HG03025 (cell line): ENCODE measurements at regions not wholly inside any gene's neighbourhood (a gene's known extent, or its start where the extent isn't known, plus 50 kb on each side); places are given as distances from the start of the nearest gene placed in this dataset.

Source experiments
- ATAC-seq: cut with Tn5 transposase; IDR thresholded peaks from one replicate; pipeline ENCODE4 v1.9.1; 2021; ENCODE audit warnings: mild to moderate bottlenecking, moderate library complexity; ENCODE audit not compliant: unreplicated experiment, low FRiP score

DNA sequence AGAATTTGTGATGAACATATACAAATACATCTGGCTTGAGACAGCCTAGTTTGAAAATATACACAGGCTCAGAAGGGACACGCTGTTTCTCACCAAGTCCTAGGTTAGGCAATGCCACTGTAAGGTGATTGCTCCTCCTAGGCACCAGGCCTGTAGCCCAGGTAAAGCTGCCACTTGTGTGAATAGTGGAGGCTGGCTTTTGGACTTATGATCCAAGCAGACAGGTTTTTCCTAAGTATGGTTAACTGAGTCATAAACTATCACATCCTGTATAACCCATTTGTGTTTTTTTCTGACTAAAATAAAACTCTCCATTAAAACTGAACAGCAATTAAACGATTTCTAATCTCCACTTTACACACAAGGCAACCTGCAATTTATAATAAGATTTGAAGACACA, 81.0 kb downstream of the SEMA4F start:
- ATAC-seq = no peak

DNA sequence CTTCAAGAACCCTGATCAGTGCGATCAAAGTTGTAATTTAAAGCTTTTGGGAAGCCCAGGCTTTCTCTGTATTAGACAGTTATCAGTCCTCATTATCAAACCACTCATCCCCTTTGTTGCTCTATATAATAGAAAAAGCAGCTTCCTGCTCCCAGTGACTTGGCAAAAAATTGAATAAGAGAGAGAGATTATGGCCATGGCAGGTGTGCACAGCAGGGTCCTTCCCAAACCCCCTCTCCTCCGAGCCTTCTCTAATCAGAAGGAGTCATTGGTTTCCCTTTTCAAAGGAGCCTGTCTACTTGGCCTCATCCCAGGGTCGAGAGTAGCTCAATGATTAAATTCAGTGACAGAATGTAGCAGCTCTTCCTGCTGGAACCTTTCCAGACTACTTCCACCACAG, 81.5 kb downstream of the SEMA4F start:
- ATAC-seq = no peak

DNA sequence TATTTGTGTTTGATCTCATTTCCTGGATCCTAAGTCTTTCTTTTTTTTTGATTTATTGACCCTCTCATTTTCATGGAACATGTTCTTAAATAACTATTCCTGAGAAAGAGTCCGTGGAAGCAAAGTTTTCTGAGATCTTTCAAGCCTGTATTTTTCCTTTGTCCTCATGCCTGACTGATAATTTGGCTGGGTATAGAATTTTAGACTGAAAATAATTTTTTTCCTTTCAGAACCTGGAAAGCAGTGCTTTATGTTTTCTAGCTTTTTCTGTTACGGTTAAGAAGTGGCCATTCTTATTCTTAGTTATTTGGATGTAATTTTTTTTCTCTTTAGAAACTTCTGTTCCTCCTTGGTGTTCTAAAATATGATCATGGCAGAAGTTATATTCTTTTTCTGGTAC, 82.5 kb downstream of the SEMA4F start:
- ATAC-seq = no peak

DNA sequence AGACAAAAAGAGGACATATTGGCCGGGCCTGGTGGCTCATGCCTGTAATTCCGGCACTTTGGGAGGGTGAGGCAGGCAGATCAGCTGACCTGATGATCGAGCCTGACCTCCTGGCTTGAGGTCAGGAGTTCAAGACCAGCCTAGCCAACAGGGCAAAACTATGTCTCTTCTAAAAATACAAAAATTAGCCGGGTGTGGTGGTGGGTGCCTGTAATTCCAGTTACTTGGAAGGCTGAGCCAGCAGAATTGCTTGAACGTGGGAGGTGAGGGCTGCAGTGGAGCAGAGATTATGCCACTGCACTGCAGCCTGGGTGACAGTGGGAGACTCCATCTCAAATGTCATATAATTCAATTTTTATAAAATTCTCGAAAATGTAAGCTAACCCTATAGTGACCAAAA, 84.5 kb downstream of the SEMA4F start:
- no peak for ATAC-seq

DNA sequence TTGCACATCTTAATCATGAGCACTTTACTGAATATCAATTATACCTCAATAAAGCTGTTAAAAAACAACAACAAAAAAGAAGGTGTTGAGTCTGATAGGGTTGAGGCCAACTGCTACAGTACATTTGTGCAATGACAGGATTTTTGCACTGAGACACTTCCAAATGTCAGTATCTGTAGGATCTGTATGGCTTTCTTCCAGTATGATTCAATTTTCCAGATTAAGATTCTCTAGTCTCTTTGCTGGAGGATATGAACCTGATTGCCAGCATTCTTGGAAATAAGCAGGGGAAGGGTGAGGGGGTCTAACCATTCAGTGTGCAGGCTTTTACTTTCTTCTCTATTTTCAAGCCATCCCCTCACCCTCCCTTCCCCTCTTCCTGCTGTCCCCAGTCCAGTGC, 85.1 kb downstream of the SEMA4F start:
- ATAC-seq = no peak

DNA sequence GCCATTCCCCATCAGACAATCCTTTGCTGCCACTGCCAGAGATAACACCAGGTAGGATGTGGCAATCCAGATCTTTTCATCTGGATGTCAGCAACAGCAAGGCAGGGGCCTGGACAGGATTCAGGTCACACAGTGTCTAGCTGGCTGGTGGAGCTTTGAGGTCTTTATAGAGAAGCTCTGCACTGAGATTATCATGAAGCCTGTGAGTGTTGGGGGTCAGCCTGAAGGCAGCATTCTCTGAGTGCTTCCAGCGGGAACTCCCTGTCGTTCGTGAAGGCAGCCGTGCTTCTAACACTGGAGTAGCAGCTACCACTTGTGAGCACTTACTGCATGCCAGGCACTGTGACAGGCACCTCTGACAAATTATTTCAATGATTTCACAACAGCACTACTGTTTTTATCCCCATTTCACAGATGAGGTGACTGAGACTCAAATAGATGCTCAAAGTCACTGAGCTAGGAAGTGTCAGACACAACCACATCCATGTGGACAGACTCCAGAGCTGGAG, 85.7 kb downstream of the SEMA4F start:
- no peak for ATAC-seq

DNA sequence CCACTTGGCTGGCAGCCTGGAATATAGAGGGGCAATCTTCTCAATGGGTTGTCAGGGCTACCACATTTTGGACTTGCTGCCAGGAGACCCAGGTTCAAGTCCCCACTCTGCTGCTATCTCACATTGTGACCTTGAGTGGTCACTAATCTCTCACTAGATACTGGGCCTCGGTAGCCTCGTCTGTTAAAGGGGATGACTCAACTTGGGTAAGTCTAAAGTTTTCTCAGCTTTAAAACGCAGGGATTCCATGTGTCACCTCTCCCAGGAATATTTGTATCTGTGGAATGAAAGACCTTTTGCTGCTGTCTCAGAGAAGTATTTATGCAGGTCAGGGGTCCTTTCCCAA, 86.3 kb downstream of the SEMA4F start:
- no peak for ATAC-seq

DNA sequence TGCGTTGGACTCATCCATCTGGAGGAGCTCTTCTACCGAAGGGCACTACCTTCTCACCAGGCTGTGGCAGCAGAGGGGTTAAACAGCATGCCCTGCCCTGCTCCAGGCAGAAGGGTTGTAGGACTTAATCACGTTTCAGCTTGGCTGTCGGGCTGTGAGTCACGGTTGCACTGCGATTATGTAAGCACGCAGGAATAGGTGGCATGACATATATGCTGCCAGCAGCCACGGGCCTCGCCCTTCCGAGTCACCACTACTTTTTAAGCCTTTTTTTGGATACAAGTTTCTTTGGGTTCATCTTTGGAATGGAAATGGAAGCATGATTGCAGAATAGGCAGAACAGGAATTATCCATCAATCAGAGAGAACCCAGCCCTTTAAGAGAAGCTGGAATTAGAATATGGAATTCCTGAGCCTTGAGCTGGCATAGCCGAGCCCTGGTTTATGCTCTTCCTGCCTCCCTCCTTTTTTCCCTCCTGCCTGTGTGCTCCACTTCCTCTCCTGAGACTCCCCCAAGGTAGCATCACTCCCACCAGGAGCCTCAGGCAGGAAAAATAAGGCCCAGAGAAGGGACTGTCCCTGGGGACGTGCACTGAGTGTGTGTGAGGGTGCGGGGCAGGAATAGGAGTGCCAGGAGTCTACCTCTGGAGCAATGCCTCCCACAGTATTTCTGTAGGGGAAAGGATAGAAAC, 86.8 kb downstream of the SEMA4F start:
- no peak for ATAC-seq

DNA sequence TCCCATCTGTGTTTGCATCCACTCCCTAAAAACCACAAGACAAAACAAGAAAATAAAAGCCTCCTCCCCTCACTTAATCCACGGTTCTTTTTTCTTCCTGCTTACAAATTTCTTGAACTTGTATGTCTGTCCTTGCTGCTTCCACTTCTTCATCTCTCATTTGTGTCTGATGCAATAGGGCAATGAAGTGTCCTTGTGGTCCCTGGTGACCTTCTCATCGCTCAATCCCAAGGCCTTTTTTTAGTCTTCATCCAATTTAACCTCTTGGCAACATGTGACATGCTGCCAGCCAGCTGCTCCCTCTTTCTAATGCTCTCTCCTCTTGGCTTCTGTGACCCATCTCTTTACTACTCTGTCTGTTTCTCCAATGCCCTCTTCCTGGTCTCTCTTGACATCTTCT, 87.6 kb downstream of the SEMA4F start:
- ATAC-seq = no peak

DNA sequence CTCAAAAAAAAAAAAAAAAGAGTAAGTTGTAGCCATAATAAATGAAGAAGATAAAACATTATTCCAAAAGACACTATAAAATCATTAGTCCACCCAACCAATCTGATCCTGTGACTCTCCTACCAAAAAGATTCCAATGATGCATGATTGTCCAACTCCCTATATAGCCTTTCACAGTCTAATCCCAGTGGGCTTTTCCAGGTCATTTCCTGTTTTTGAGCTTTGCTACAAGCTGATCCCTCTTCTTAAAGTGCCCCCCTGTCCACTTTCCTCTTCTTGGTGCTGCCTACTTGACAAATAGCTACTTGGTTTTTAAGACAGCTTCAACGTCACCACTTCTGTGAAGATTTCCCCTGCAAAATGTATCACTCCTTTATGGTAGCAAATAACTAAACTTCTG, 88.4 kb downstream of the SEMA4F start:
- no peak for ATAC-seq

DNA sequence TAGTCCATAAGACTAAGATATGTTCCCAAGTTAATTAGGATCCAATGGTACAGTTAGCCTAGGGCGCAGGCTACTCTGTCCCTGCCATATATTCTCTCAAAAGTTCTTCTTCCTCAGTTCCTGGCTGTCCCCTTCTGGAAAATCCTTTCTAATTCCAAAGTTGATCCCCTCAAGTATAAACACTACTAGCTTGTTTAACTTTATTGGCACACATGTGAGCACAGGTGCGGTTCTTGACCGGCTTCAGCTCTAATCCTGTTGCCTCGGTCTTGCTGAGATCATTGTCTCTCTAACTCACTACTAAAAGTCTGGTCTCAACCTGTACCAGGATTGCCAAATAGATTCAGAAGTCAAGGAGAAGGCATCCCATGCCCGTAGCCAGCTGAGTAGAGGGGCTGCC, 89.0 kb downstream of the SEMA4F start:
- ATAC-seq = no peak

DNA sequence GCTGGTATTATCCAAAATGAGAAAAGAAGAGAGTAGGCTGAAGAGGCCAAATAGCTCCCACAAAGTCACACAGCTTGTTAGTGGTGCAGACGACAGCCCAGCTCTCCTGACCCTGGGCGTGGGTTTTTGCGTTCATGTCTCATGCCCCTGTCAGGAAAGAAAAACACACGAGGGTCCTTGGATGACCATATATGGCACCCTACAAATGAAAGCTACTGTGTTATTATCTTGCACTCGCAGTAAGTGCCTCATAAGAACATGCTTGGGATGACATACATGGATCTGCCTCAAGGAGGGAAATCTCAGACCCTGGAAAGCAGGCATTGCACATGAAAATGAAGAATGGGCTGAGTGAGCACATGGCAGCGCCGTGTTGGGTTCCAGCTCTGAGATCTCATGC, 89.7 kb downstream of the SEMA4F start:
- no peak for ATAC-seq

DNA sequence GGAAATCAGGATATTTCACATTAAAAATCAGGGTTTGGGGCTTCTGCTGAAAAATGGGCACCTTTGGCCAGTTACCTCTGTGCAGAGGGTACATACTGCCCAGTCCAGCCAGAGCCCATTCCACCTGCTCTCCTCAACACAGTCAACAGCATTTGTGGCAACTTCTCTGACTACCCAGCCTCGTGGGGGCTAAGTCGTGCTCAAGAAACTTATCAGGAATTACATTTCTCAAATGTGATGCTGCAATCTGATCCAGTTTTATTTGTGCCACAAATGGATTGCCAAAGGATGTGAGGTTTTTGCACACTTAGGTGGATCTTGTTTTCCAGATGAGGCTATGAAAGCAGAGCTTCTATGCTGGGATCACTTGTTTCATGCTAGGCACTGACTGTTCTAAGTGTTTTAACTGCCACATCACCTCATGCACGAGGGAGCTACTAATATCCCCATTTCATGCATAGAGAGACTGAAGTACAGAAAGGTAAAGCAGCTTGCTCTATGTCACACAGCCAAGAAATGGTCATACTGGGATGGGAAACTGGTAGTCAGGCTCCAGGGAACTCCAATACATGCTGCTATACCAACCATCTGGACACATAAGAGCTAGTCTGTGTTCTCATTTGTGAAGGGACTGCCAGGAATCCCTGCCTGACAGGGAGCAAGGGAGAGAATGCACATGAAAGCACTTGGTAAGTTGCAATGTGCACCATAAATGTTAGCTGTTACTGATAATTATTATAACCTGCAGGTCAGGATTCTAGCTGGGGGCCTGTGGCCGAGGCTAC, 89.0 kb upstream of the HK2 start:
- no peak for ATAC-seq

DNA sequence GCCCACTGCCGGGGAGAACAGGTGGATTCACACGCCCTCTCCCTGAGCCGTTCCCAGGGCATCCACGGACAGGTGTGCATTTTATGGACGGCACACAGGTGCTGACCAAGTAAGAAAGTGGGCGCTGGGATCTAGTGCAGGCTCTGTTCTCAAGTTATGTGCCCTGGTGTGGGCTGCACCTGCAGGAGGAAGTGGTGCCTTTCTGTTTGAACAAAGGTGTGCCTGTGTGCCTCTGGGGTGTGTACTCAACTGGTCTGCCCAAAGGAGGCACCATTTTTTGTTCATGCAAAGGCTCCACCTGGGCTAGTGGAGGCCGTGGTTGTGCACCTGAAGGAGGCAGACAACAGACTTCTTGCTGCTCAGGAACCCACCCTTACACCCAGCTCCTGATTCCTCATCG, 88.2 kb upstream of the HK2 start:
- no peak for ATAC-seq

DNA sequence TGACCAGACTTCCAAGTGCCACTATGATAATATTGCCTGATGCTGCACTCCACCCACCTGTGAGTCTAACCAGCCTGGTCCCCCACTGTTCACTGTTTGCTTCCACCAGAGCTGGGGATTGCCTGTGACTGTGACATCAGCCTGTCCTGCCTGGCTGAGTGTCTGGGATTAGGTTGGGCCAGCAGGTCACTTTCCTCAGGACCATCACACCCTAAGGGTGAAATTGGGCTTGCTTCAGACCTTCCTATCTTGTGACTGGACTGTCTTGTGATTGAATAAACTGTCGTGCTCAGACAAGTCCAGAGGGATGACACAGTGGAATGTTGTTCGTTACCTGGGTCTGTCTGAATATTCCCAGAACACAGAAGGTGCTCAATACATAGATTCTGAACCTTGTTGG, 87.4 kb upstream of the HK2 start:
- ATAC-seq = no peak

DNA sequence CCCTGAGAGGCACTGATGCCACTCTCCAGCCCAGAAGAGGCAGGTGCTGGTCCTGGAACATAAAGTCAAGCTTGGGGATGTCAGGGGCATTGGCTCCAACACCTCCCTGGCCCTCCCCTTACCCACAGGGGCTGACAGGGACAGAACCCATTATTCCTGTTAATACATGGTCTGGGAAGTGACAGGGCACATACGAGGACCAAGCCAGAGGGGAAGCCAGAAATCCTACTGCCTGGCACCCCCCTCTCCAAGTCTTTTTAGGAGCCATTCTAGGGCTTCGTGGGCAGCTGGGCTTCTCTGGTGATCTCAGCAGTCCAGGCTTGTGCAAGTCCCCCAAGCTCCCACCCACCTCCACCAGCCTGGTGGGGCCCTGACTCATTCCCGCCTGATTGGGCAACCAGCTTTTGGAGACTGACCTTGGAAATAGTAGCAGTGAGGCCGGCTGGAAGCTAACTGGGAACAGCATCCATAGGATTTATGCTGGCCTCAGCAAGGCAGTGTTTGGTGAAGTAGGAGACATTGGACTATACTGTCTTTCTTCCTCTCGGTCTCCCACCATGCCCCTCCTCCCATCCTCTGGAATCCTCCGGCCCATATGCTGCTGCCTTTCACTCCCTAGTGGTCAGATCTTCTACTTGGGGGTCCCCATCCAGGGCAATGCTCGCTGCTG, 86.4 kb upstream of the HK2 start:
- no peak for ATAC-seq

DNA sequence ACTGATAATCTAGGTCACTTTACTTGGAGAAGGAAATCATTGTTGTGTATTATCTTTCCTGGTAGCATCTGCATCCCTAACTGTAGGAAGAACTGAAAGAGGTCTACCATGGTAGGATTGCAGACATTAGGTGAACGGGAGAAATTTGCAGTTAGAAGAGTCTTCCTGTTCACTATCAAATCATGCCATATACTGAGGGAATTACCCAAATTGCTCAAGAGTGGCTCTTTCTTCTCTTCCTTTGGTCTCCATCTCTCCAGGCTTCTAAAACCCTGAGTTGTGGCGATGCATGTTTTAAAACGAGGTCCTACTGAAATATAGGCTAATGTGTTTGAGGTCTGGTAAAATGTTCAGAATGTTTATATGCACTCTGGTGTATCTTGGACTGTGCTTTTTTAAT, 85.3 kb upstream of the HK2 start:
- ATAC-seq = no peak

DNA sequence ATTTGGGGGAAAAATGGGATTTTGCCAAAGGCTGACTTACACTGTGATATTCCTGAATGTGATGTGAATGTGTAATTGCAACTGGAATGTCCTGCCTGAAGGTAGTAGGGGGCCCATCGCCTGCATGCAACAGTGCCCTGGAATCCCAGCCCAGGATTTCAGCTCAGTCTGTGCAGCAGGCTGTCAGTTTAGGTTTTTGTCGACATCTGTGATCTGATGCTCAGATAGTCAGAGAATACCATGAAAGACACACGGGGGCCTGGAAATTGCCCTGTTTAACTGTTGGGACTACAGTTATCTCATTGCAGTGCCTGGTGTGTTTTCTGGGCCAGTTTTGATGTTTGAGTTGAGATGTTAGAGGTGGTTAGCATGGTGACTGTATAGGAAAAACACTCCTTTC, 84.5 kb upstream of the HK2 start:
- ATAC-seq = no peak

DNA sequence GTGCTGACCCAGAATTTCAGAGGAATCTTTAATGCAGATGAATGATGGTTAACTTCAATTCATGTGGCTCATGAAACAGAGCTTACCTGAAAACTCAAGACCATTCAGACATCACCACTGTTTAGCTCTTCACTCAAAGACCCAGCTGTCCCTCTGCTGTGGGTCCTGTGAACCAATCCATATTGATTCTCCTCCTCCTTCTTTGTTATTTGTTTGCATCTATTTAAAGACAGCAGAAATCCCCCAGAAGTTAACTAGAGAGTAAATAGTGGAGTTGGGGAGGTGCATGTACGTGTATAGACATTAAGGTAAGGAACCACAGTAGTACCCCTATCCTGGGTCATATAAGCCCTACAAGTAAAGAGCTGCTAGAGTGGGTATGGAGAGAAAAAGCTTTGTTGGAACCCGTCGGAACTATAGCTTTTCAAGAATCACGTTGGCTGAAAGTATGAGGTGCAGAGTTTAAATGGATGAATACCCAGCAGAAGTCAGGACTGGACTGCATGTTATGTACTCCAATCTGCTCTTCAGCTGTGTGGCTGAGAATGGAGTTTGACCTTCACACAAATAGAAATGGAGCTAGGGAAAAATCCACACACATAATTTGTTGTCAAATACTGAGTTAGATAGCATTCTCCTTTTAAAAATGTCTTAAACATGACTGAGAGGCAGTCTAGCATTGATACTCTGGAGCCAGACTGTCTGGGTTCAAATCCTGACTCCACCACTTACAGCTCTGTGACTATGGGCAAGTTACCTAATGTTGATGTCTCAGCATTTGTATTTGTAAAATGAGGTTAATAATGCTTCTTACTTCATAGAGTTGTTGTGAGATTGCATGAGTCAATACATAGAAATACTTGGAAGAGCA, 81.7 kb upstream of the HK2 start:
- no peak for ATAC-seq

DNA sequence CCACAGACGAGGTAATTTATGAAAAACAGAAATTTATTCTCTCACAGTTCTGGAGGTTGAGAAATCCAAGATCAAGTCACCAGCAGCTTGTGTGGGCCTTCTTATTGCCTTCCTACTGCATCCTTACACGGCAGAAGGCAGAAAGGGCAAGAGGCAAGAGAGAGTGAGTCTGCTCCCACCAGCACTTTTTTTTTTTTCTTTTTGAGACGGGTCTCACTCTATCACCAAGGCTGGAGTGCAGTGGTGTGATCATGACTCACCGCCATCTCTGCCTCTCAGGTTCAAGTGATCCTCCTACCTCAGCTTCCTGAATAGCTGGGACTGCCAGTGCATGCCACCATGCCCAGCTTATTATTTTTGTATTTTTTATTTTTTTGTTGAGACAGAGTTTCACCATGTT, 78.5 kb upstream of the HK2 start:
- no peak for ATAC-seq

DNA sequence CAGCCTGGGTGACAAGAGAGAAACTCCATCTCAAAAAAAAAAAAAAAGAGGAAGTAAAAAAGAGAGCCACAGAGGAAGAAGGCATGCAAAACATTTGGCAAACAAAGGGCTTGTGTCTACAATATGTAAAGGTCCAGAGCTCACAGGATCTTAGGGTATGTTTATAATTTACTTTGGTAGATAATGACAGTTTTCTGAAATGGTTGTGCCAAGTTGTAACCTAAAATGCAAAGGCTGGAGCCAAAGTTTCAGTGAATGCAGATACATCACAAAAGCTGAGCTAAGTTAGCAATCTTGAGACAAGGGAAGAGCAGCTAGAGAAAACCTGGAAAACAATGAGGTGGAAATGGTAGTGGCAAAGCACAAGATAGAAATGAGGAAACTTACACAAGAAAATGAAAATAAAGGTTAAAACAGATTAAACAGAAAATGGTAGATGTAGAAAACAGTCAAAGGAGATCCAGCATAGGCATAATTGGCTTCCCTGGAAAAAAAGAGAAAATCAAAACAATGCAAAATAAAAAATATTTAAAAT, 77.5 kb upstream of the HK2 start:
- ATAC-seq = no peak
